Activated CD4-positive, alpha-beta T cell treated with anti-CD3 and anti-CD28 coated beads, Interleukin-2, amount 50 U/mL, for 4 hours (primary cell): ENCODE measurements at regions not wholly inside any gene's neighbourhood (a gene's known extent, or its start where the extent isn't known, plus 50 kb on each side); places are given as distances from the start of the nearest gene placed in this dataset.

Source experiments
- DNase-seq, 2 experiments: peaks; one replicate each; pipeline ENCODE4 v3.0.0-alpha.2; 2020

DNA sequence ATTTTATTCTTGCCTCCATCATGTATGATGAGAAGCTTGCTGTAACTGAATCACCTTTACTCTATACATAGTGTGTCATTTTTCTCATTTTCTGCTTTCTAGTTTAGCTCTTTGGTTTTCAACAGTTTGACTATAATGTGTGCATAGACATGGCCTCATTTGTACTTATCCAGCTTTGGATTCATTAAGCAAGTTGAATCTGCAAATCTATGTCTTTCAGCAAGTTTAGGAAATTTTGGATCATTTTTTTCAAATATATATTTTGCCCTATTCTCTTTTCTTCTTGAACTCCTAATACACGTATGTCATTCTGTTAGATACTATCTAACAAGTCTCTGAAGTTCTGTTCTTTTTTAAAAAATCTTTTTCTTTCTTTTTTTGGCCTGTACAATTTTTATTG lies 57.8 kb downstream of the PRLHR start:
- DNase-seq: no peak

DNA sequence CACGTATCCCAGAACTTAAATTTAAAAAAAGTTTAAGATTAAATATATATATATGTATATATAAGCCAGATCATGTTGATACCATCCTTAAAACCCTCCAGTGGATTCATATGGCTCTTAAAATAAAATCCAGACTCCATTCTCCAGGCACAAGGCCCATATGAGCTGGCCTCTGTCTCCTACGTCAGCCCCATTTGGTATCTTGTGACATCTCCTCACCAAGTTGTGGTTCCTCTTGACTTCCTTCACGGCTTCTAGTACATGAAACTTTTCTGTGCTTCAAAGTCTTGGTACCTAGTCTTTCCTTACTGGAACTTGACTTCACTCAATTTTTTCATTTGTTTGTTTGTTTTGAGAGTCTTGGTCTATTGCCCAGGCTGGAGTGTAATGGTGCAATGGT lies 61.3 kb downstream of the PRLHR start:
- DNase-seq: no peak

DNA sequence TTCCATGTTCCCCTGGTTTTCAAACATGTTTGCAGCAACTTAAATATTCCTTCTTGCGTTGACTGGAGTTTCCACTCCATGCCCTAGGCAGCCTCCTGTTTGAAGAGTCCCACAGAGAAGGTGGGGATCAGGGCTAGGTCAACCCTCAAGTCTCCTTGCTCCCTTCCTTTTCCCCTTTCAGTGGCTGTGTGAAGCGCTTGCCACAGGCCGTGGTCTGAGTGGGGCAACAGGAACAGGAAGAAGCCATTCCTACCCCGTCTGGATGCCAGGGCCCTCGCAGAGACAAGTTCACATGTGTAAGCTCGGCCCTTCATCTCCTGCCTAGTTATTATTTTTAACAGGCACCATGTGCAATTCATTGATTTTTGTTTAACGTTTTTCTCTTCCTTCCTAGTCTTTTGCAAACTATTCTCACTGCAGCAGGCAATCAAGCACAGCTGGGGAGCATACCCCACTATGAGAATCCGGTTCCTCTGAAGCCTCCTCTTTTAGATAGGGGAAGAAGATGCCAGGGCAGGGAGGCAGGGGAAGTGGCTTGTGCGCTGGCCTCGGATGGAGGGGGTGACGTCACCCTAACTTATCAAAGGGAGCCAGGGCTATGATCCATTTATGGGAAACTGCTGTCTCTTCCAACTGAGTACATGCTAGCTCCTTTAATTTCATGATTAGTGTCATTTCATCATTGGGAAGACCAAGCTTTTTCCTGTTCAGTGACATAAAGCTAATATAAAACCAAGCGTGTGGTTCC lies 64.2 kb downstream of the PRLHR start:
- no peak for DNase-seq

DNA sequence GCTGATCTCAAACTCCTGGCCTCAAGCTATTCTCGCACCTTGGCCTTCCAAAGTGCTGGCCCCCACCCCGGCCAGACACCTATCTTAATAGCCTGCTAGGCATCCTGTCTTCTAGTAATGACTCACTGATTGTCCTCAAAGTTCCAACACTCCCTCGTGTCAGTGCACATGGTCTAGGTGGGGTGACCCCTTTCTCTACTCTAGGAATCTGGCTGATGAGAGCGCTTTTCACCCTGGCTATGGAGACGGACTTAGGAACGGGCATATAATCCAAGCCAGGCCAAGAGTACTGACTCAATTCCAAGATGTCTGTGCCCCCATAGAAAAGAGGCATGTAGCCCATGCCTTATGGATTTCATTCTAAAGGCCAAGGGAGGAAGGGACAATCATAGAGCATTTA lies 67.0 kb downstream of the PRLHR start:
- no peak for DNase-seq

DNA sequence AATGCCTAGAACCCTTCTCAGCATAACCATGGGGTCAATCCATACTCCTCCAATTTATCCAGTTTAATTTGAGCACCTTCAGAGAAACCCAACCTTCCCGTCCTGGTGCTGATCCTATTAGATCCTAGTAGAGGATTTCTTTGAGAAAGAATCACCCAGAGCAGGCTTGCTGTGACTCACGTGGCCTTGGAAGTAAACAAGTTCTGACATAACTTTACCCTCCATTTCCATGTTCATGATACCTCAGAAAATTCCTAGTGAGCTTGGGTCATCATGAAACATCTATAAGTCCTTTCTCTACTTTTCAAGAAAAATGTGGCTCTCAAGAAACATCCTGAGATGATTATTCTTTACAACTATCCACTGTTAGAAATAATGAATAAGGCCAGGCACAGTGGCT lies 71.7 kb downstream of the PRLHR start:
- no peak for DNase-seq

DNA sequence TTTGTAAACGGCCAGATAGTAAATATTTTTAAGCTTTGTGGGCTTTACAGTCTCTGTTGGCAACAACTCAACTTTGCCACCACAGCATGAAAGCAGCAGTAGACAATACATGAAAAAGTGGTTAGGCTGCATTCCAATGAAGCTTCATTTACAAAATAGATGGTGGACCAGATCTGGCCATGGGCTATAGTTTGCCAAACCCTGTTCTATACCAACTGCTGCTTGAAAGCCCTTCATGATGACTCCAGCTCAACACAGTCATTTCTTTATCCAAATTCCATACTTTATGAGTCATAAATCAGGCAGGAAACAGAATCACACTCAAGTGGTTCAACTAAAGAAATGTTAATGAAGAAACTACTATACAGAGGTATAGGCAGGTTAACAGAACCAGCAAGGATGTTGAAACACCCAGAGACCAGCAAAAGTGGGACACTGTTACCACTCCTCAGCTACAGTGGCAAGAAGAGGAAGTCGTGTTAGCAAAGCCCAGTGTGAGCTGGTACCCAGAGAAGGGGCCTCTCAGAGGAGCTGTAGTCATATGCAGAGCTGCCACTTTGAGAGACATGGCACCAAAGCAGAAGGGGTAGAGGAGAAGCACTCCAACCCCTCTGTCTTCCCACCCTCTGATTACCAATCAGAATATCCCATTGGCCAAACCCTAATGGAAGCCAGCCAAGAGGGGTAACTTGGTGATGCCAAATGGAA lies 72.5 kb downstream of the PRLHR start:
- no peak for DNase-seq

DNA sequence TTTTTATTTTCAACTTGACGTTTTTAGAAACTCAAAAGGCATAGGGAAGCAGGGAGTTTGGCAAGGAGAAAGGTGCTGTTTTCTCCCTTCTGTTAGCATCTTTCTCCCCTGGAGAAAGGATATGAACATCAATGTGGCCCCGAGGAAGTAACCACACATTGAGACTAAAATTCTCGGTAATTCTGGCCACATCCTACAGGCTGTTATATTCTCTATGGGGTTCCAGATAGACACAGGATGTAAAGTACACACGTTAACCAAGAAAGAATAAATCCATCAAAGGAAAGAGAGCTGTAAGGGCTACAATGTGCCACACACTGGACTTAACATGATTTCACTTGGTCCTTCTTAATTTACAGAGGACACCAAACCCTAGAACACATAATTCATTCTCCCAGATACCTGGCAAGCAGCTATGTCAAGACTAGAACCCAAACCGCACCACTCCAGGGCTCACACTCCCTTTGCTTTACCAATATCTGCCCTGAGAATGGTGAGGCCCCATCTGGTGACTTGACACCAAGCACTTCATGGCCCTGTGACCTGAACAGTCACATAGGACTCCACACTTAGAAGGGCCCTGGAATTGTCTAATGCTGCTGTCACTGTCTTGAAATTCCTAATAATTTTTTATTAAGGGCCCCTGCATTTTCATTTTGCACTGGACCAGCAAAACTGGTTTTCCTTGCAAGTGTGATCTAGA lies 73.9 kb downstream of the PRLHR start:
- DNase-seq: no peak

DNA sequence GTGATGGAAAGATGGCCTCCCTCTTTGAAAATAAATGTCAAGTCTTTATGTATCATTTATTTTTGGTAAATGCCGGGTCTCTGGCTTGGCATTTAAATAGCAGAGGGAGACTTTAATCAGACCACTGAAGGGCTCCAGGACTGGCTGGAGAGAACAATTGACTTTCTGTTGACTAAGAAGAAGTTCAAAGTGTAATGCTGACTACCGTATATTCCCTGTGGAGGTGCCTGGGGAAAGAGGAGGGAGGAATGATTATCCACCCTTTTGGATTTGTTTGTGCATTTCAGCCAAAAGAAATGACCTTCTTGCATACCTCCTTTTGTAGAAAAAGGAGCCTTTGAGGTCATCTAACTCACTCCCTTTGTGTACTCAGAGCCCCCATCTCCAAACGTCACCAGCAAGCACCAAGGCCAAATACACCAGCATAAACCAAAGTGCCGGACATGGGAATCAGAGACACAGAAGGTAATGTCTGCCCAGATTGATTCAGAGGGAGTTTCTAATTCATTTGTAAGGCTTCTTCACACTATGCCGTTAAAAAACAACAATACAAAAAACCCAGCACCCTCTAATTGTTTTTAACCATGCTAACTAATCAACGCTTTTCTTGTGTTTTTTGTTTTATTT lies 75.2 kb downstream of the PRLHR start:
- DNase-seq: no peak

DNA sequence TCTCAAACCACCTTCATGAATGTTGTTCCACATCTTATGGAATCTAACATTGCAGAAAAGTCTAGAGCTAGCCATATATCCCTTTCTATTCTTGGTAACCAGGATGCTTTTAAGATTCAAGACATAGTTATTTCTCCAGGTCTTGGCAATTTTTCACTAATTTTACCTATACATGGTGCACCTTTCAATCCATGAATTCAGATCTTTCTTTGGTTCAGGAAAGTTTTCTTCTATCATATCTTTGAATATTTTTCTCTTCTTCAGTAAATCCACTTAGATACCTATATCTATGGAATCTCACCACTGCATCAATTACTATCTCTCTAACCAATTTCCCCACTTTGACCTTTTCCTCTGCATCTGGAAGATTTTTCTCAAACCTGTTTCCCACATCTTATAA lies 77.4 kb downstream of the PRLHR start:
- DNase-seq: no peak

DNA sequence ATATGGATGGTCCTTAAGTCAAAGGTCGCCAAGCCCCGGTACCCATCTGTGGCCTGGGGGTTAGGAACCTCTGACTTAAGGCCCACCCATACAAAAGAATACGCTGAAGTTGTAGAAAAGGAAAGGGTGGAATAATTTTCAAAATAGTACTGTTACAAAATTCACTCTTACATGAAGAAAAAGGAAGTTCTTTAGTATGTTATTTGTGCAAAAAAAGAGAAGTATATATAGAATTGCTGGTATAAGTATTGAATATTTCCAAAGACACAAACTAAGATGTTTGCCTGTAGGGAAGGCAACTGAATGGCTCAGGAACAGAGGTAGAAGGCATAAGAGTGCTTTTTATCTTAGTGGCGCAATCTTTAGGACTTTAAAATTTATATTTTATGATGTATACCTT lies 78.7 kb downstream of the PRLHR start:
- no peak for DNase-seq

DNA sequence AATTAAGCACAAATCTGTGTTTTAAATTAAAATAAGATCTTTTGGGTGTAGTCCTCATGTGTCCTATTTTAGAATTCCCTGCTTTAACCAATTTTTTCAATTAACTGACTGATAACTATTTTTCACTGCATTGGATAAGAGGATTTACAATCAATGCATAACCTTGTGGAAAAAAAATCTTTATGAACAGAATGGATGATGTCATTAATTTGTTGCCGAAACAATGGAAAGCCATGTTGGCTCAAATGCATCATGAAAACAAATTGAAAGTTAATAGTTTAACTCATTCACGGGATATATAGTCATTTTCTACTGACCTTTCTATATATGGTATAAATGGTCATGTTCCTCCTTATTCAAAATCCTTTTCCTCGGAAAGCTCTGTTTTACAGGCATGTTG lies 82.3 kb downstream of the PRLHR start:
- DNase-seq: no peak

DNA sequence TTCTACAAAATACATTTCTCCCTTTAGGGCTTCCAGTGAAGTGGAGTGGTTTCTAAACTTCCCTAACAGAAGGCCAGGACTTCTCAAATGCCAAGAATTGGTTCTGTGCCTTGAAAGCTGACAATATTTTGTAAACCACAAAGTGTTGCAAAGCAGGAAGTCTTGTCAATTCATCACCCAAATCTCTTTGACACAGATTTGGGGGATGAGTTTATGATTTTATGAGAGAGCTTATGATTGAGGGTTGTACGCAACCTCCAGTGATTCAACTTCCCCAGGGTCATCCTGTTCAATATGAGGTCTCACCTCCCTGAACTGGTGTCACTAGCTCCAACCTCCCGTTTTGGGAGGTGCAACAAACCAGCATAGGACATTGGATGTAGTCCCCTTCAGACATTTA lies 83.7 kb downstream of the PRLHR start:
- DNase-seq: no peak

DNA sequence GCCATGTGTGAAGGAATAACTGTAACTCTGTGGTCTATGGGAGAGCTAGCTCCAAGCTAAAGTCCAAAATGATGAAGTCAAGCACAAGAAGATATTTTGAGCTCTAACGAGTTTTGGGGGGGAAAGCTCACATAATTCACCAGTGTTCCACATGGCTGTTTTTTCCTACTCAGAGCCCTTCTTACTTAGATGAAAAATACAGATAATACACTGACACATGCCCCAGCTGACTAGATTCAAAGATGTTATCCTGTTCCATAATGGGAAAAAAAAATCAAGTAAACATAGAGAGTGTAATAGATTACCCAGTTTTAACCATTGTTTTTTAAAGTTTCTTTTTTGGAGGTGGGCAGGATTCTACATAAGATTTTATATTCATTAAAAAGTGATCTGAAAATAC lies 86.6 kb downstream of the PRLHR start:
- no peak for DNase-seq

DNA sequence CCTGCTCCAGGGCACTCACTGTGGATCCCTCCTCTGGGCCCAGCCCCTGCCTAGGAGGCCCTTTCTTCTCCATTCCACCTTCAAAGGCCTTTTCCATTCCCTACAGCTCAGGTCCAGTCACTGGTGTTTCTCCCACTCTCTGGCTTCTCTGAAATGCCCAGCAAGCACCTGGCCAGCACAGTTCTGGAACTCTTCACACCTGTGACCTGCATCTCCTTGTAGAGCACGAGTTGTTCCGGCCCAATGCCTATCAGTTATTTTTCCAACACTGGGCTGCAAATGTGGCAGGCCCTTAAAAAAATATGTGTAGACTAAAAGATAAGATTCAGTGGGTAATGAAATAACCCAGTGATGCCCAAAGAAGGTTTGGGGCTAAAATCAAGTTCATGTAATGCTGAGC lies 87.1 kb downstream of the PRLHR start:
- no peak for DNase-seq

DNA sequence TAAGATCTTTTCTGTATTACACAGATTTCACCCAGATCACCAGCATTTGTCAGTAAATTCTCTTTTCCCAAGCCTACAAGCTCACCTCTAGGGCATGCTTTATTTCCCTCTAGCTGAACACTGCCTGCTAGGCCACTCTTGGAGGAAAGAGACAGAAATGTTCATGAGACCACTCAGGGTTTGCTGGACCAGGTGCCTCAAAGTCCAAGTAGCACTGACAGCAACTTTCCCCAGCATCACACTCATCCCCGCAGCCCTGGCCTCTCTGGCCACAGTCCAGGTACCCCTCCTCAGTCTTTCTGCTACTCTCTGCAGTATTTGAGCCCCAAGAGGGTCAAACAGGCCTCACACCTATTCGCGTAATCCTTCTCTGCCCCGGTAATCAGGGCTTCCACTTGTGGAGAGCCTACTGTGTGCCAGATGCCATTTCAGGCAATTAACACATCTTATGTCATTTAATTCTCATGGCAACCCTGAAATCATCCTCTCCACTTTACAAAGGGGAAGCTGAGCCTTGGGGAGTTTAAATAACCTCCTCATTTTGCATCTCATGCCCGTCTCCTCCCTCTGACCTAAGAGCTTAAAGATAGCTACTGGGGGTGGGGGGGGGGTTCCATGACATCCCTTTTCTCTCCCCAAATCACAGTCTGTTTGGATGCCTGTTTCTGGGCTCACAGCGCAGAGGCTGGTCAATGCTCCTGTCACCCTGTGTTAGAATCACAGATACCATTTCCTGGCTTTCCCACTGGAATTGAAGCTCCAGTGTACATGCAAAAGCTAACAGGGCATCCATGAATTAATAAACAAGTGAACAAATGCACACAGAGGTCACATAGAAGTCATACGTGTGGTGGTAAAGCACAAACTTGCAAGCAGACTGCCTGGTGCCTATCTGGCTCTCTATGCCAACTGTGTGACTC lies 88.5 kb downstream of the PRLHR start:
- DNase-seq: no peak

DNA sequence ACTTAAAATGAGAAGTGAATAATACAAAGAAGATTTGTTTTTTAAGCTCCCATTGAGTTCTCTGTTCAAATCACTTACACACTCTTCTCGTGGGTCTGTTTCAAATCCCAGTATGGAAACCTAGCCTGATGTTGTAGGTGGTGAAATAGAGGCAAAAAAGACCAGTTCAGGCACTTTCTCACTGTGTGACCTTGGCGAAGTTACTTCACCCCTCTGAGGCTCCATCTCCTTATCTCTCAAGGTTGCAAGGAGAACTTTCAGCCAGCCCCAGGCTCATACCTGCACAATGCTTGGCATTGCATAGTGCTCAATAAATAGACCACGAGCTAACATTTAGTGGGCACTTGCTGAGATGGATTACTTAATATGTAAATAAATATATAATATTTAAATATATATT lies 90.1 kb downstream of the PRLHR start:
- DNase-seq: no peak

DNA sequence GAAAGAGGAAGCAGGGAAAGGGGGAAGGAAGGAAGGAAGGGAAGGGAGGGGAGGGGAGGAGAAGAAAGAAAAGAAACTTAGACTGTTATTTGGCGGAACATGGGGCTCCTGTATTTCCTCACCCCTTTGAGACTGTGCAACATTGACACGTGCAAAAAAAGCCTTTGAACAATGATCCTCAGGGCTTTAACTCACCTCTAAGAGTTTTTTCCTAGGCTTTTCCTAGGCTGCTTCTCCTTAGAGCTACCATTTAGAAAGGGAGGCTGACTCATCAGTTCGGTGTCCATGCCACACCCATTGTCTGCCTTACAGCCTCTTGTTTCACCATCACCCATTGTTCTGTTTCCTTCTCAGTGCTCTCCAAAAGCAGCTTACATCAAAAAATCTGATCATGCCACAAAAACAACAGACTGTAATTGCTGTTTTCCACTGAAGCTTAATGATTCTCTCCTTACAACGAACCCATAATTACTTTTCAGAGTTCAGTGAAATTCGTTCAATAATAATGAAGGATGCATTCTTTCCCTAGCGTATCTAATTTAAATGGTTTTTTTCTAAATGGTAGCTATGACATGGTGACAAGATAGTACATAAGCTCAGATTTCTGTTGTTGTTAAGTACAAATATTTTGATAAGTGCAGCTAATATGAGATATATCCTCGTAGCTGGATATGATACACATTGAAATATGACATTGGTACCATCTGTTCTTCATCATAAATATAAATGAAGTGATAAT lies 90.8 kb downstream of the PRLHR start:
- DNase-seq: no peak

DNA sequence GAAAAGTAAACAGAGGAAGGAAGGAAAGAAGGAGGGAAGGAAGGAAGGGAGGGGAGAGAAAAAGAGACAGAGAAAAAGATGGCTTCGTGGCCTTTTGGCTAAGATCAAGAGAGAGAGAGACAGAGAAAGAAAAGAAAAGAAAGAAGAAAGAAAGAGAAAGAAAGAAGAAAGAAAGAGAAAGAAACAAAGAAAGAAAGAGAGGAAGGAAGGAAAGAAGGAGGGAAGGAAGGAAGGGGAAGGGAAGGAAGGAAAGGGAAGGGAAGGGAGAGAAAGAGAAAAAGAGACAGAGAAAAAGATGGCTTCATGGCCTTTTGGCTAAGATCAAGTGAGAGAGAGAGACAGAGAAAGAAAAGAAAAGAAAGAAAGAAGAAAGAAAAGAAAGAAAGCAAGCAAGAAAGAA lies 91.4 kb downstream of the PRLHR start:
- no peak for DNase-seq

DNA sequence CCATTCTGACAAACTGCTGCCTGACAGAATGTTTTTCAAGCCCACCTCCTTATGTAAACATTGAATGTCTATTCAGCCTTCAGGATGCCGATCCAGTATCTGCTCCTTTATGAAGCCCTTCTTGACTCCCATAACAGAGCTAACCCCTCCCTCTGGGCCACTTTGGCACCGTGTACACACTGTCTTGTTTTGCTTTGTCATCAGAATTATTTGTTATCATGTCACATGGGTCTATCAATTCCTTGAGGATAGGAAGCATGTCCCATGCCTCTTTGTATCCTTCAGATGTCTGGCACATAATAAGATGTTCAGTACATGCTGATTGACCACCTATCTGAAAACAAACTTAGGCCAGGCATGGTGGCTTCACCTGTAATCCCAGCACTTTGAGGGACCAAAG lies 92.3 kb downstream of the PRLHR start:
- DNase-seq: no peak

DNA sequence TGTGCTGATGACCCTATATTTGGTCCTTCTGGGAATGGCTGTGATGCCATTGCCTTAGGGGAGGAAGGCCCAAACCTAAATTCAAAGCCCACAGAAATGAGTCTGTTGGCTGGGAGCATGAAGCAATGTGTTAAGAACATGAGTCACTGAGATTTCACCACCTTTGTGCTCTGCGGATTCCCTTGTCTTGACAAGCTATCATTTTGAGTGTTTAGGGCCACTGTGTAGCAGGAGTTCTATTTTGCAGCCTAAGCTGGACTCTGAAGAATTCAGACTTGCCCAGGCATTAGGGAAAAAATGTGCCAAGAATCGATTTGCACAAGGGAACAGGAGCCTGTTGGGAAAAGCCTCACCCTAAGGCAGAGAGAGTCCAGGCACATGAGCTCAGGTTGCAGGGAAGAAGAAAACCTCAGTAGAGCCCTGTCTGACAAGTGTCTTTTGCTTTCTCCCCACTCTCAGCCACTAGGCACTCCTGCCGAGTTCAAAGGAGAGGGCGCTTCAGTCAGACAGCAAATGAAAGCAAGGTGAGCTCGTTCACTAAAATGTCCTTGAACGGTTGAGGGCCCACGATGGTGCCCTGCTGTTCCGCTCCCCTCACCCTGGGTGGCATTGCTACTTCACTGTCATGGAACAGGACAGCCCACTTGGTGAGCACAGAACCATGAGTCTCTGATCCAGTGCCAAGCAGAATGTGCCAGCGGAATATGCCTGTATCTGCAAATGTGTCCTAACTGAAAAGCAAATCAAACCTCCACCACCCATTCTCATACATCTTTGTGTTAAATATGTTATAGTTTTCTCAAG lies 93.6 kb downstream of the PRLHR start:
- no peak for DNase-seq

DNA sequence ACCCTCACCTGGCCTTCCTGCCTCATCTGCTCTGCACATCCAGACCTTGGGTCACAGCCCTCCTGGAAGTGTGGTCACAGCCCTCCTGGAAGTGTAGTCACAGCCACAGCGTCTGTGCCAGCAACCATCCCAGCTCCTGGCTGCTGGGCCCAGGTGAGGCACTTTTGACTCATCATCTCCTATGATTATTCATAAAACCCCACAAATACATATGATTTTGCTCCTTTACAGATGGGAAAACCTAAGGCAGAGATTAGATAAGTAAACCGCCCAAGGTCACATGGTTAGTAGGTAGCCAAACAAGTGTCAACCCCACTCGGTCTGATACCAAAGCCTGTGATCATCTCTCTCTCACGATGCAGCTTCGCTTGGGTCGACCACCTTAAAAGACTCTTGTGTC lies 94.3 kb downstream of the PRLHR start:
- DNase-seq: no peak
